ENCODE measurements at regions not wholly inside any gene's neighbourhood (a gene's known extent, or its start where the extent isn't known, plus 50 kb on each side); places are given as distances from the start of the nearest gene placed in this dataset.

DNA sequence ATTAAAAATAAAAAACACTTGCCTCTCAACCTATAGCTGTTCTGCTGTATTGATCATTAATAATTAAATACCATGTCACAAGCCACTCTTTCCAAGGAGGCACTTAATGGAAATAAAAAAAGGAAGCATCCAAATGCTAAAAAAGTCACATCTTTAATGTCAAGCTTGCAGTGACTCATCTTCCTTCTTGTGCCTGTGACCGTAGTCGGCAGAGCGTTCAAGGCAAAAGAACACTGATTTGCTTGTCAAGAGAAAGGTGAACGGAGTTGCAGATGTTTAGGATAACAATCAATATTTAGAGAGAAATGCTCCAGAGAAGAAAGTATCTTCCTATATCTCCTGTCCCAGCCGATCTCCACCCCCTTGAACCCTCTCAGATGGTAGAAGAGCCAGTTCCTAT lies 341.0 kb upstream of the OPRM1 start:
- H3K36me3 Mint-ChIP-seq (ENCODE audit: low read depth), result no peaks in the 10 kb centered on the region
- H3K4me1 Mint-ChIP-seq, result no peaks in the 10 kb centered on the region
- Histone ChIP-seq H3K4me1 (ENCODE audit: control insufficient read depth, insufficient read depth, low read length) (no peaks in the 10 kb centered on the region), H3K9me3 (ENCODE audit: control insufficient read depth, low read length) (no peaks in the 10 kb centered on the region), H3K27me3 (ENCODE audit: control insufficient read depth, insufficient read depth, low read length, poor library complexity, severe bottlenecking) (no peaks in the 10 kb centered on the region), H3K36me3 (ENCODE audit: control insufficient read depth, insufficient read depth, low read length) (no peaks in the 10 kb centered on the region), H3K27ac (ENCODE audit: low read depth, low read length) (no peak overlapping the region), H3K9ac (ENCODE audit: extremely low read depth, low read length, poor library complexity, severe bottlenecking) (no peak overlapping the region), H3K4me3 (ENCODE audit: low read length) (no peak overlapping the region)
- no peak overlapping the region for H3K27ac Mint-ChIP-seq
- no peaks in the 10 kb centered on the region for H3K27me3 Mint-ChIP-seq (ENCODE audit: insufficient read depth)
- TF ChIP-seq, protein P1, sequence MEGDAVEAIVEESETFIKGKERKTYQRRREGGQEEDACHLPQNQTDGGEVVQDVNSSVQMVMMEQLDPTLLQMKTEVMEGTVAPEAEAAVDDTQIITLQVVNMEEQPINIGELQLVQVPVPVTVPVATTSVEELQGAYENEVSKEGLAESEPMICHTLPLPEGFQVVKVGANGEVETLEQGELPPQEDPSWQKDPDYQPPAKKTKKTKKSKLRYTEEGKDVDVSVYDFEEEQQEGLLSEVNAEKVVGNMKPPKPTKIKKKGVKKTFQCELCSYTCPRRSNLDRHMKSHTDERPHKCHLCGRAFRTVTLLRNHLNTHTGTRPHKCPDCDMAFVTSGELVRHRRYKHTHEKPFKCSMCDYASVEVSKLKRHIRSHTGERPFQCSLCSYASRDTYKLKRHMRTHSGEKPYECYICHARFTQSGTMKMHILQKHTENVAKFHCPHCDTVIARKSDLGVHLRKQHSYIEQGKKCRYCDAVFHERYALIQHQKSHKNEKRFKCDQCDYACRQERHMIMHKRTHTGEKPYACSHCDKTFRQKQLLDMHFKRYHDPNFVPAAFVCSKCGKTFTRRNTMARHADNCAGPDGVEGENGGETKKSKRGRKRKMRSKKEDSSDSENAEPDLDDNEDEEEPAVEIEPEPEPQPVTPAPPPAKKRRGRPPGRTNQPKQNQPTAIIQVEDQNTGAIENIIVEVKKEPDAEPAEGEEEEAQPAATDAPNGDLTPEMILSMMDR (conservative IDR thresholded peaks at IDR 0.05), result no peak
- no peak overlapping the region for H3K4me3 Mint-ChIP-seq
- no peak for DNase-seq
- no peaks in the 10 kb centered on the region for H3K9me3 Mint-ChIP-seq
- 88% methylated on average over 3 to 5 of the region's 5 CpGs for WGBS, 2 experiments (ENCODE audit: insufficient coverage in 1 of 2, insufficient read length in 1 of 2)

DNA sequence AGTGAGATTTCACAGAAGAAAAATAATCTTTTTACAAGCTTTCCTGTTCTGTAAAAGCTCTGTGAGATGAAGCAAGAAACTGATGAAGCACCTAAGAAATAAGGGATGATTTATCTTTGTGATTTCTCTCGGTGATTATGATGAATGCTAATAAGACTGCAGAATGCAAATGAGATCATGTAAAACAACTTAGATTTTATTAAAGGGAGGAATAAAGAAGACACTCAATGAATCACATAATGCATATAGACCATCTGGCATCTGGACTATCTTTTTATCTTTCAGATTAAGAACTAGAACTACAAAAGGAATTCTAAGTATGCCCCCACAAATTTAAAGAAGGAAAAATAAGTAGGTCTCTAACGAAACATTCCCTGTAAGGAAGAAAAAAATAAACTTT lies 361.5 kb upstream of the OPRM1 start:
- Mint-ChIP-seq H3K27me3 (ENCODE audit: insufficient read depth) (no peaks in the 10 kb centered on the region), H3K4me1 (no peaks in the 10 kb centered on the region), H3K4me3 (no peak overlapping the region), H3K36me3 (ENCODE audit: low read depth) (no peaks in the 10 kb centered on the region), H3K27ac (no peak overlapping the region), H3K9me3 (no peaks in the 10 kb centered on the region)
- Histone ChIP-seq H3K27me3 (ENCODE audit: control insufficient read depth, insufficient read depth, low read length, poor library complexity, severe bottlenecking) (no peaks in the 10 kb centered on the region), H3K4me3 (ENCODE audit: low read length) (no peak overlapping the region), H3K36me3 (ENCODE audit: control insufficient read depth, insufficient read depth, low read length) (no peaks in the 10 kb centered on the region), H3K27ac (ENCODE audit: low read depth, low read length) (no peak overlapping the region), H3K9me3 (ENCODE audit: control insufficient read depth, low read length) (no peaks in the 10 kb centered on the region), H3K9ac (ENCODE audit: extremely low read depth, low read length, poor library complexity, severe bottlenecking) (no peak overlapping the region), H3K4me1 (ENCODE audit: control insufficient read depth, insufficient read depth, low read length) (no peaks in the 10 kb centered on the region)
- DNase-seq, result no peak
- TF ChIP-seq, protein P1 (conservative IDR thresholded peaks at IDR 0.05), result no peak
- 94% methylated on average over 2 of the region's 2 CpGs; no CpG with 5 or more reads in 1 of the 2 experiments for WGBS, 2 experiments (ENCODE audit: insufficient coverage in 1 of 2, insufficient read length in 1 of 2)

DNA sequence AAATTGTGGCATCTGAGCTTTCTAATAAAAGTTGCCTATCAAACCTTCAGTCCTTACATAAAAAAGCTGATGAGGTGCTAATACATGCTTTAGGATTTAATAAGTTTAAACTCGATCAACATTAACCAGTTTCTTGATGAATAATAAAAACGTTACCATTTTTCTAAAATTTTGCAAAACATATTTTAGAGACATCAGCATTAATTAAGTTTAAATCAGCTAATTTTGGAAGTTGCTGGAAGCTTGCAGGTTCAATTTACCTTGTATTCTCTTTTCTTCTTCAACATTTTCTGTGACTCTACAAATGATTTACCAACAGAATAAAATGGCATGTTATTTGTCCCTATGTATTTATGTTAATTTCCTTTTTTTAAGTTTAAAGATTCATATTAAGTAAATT lies 365.3 kb upstream of the OPRM1 start:
- TF ChIP-seq, protein P1 (conservative IDR thresholded peaks at IDR 0.05), result no peak
- no peak for DNase-seq
- H3K27me3 Mint-ChIP-seq (ENCODE audit: insufficient read depth), result no peaks in the 10 kb centered on the region
- no peak overlapping the region for H3K27ac Mint-ChIP-seq
- Histone ChIP-seq H3K27ac (ENCODE audit: low read depth, low read length) (no peak overlapping the region), H3K27me3 (ENCODE audit: control insufficient read depth, insufficient read depth, low read length, poor library complexity, severe bottlenecking) (no peaks in the 10 kb centered on the region), H3K9ac (ENCODE audit: extremely low read depth, low read length, poor library complexity, severe bottlenecking) (no peak overlapping the region), H3K36me3 (ENCODE audit: control insufficient read depth, insufficient read depth, low read length) (no peaks in the 10 kb centered on the region), H3K4me1 (ENCODE audit: control insufficient read depth, insufficient read depth, low read length) (no peaks in the 10 kb centered on the region), H3K9me3 (ENCODE audit: control insufficient read depth, low read length) (no peaks in the 10 kb centered on the region), H3K4me3 (ENCODE audit: low read length) (no peak overlapping the region)
- 72% methylated on average over 2 of the region's 2 CpGs; no CpG with 5 or more reads in 1 of the 2 experiments for WGBS, 2 experiments (ENCODE audit: insufficient coverage in 1 of 2, insufficient read length in 1 of 2)
- no peaks in the 10 kb centered on the region for H3K36me3 Mint-ChIP-seq (ENCODE audit: low read depth)
- no peaks in the 10 kb centered on the region for H3K4me1 Mint-ChIP-seq
- H3K9me3 Mint-ChIP-seq, result no peaks in the 10 kb centered on the region
- H3K4me3 Mint-ChIP-seq, result no peak overlapping the region

Measured in endodermal cell (in vitro differentiated cells).